AG04449 (cell line): ENCODE measurements at regions not wholly inside any gene's neighbourhood (a gene's known extent, or its start where the extent isn't known, plus 50 kb on each side); places are given as distances from the start of the nearest gene placed in this dataset.

ENCODE experiments used
- CTCF ChIA-PET: fragments of 350-600 bp; formaldehyde crosslinking; extraction: SDS; loops from one replicate; lab custom pipeline; 2021; ENCODE audit warnings: antibody characterized with exemption; lab: Yijun Ruan, JAX
- POLR2A ChIA-PET: fragments of 400-600, 350-600 bp; formaldehyde crosslinking; extraction: SDS; loops from one replicate; lab custom pipeline; 2020; ENCODE audit warnings: antibody characterized with exemption, inconsistent platforms; lab: Yijun Ruan, JAX
- DNase-seq: peaks from one replicate; pipeline ENCODE4 v3.0.0-alpha.2; 2010; ENCODE audit warnings: low read depth, low spot score
- H3K4me3 ChIP-seq: 2 replicates; pipeline ENCODE4 v1.5.1; 2011; ENCODE audit warnings: low read depth, mild to moderate bottlenecking, control low read depth, low read length
- CTCF ChIP-seq: IDR thresholded peaks from one replicate; pipeline ENCODE4 v1.5.1; 2011; ENCODE audit warnings: mild to moderate bottlenecking, moderate library complexity, low read length, control low read depth, inconsistent platforms; ENCODE audit not compliant: insufficient read depth; ENCODE audit errors: missing control alignments

- POLR2A ChIA-PET = no interaction called here
- no peak for DNase-seq
- H3K4me3 ChIP-seq = no peak overlapping the region
- TF ChIP-seq CTCF = no peak
- CTCF ChIA-PET = interaction anchor here (2.2 kb wide), 1 partner anchor 18 kb away, joined by 4 read pairs; no protein-coding TSS in a partner anchor
Observed at GRCh38 chr2:84285056-84285747, 173.9 kb downstream of the SUCLG1 start.

GRCh38 chr2:84283506-84283905, 175.6 kb downstream of the SUCLG1 start:
- CTCF ChIA-PET = no interaction called here
- POLR2A ChIA-PET = no interaction called here
- TF ChIP-seq CTCF = no peak
- no peak overlapping the region for H3K4me3 ChIP-seq
- DNase-seq = no peak

DNA sequence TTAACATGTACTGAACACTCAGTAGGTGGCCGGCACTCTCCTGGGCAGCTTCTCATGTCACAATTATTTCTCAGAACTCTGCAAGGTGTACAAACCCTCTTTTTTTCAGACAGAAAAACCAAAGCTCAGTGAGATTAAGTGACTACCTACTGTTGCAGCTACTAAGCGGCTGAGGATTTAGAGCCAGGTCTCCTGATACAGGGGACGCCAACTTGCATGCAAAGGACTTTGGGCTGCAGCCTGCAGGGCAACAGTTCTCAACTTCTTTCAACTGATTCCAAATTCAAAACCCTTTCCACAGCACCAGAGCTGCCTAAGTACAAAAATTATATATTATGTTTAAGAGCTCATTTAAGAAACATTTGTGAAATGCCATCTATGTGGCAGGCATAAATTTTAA, 177.6 kb downstream of the SUCLG1 start:
- CTCF ChIA-PET = interaction anchor here (1.0 kb wide), 1 partner anchor 23 kb away, joined by 3 read pairs; no protein-coding TSS in a partner anchor
- POLR2A ChIA-PET = no interaction called here
- no peak for TF ChIP-seq CTCF
- no peak overlapping the region for H3K4me3 ChIP-seq
- no peak for DNase-seq

DNA sequence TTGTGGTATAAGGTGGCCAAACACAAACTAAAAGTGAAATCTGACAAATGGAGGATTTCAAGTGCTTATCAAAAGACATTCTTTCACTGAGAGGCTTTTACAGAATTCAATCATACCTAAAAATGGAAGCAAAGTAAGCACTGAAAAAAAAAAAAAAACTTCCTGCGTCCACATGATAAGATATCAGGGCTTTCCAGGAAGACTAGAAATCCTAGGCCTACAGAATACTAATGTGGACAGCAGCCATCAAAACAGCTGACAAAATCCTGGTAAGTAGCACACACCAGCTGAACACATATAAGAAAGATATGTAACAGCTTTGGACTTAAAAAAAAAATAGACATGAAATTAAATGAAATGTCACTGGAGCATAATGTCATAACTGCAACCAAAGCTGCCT, 178.2 kb downstream of the SUCLG1 start:
- DNase-seq = no peak
- TF ChIP-seq CTCF = no peak
- ChIA-PET CTCF (interaction anchor here (1.0 kb wide), 1 partner anchor 24 kb away, joined by 3 read pairs; no protein-coding TSS in a partner anchor), POLR2A (no interaction called here)
- no peak overlapping the region for H3K4me3 ChIP-seq

- TF ChIP-seq CTCF = no peak
- ChIA-PET CTCF (no interaction called here), POLR2A (no interaction called here)
- DNase-seq = no peak
- no peak overlapping the region for H3K4me3 ChIP-seq
Observed at GRCh38 chr2:84278386-84278785, 180.7 kb downstream of the SUCLG1 start.

DNA sequence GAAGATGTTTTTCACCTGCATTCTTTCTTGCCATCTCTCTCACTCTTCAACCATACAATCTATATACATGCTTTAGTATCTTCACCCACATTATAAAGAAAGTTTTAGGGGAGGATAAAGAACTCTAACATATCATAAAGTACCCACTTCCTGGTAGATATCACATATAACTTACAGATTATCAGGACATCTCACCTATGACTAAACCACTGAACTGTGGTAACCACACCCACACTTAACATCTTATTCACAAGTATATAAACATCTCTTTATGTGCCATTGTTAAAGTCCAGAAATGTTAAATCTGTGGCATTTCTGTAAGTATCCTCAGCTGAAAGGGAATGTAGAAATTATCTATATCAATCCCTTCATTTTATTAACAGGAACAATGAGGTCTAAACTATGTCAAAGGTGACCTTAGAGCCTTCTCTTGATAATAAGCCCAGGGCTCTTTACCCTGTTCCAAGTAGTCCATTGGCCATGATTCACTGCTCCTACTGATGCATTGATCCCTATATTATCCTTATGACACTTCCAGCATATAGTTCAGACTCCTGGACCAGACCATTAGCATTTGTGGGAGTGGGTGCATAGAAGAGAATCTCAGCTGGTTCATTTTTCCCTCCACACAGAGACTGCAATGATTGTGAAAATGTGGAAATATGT, 182.4 kb downstream of the SUCLG1 start:
- CTCF ChIA-PET = no interaction called here
- POLR2A ChIA-PET = no interaction called here
- no peak overlapping the region for H3K4me3 ChIP-seq
- no peak for TF ChIP-seq CTCF
- DNase-seq = no peak
